NT2/D1 (cell line): ENCODE measurements at regions not wholly inside any gene's neighbourhood (a gene's known extent, or its start where the extent isn't known, plus 50 kb on each side); places are given as distances from the start of the nearest gene placed in this dataset.

Experiments used
- DNase-seq: peaks from one replicate; pipeline ENCODE4 v3.0.0-alpha.2; 2011; ENCODE audit warnings: low read depth, low spot score
- H3K27me3 ChIP-seq: 2 replicates; pipeline ENCODE4 v1.6.0; 2011; ENCODE audit warnings: mild to moderate bottlenecking; ENCODE audit not compliant: insufficient read length, insufficient read depth
- H3K36me3 ChIP-seq: 2 replicates; pipeline ENCODE4 v1.6.1; 2011; ENCODE audit warnings: mild to moderate bottlenecking, low read length, mixed read lengths; ENCODE audit not compliant: insufficient read depth, insufficient read length
- H3K4me1 ChIP-seq: 2 replicates; pipeline ENCODE4 v1.5.1; 2011; ENCODE audit not compliant: insufficient read depth, insufficient read length
- H3K4me3 ChIP-seq: 2 replicates; pipeline ENCODE4 v1.5.1; 2011; ENCODE audit warnings: low read depth; ENCODE audit not compliant: insufficient read length
- H3K9ac ChIP-seq: 2 replicates; pipeline ENCODE4 v1.6.0; 2011; ENCODE audit warnings: low read depth; ENCODE audit not compliant: insufficient read length
- H3K9me3 ChIP-seq: 2 replicates; pipeline ENCODE4 v1.5.1; 2011; ENCODE audit warnings: mild to moderate bottlenecking, low read length; ENCODE audit not compliant: insufficient read depth
- SUZ12 ChIP-seq: IDR thresholded peaks from 2 replicates; pipeline ENCODE4 v1.6.1; 2011; ENCODE audit not compliant: insufficient read length, insufficient read depth; ENCODE audit errors: extremely low read depth
- YY1 ChIP-seq: IDR thresholded peaks from 2 replicates; pipeline ENCODE4 v1.6.1; 2011; ENCODE audit not compliant: insufficient read length, insufficient read depth
- ZNF274 ChIP-seq: IDR thresholded peaks from 2 replicates; pipeline ENCODE4 v1.6.1; 2011; ENCODE audit warnings: mild to moderate bottlenecking, low read depth, low read length

DNA sequence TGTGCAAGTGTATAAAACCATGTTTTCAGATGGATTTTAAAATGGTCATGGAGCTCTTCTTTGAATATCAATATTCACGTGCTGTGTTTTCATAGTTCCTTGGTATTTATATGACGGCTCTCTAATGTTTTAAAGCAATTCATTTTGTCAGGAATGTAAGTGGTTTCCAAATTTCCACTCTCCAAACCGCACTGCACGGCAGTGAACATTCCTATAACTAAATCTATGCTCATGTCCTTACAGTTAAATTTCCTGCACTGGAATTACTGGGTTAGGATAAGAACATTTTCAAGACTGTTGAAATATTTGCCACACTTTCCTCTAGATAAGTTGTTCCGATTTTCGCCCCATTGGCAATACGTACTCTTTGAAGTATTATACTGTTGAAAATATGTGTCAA is 398.9 kb downstream of the PMP22 start:
- Histone ChIP-seq H3K36me3 (no peaks in the 10 kb centered on the region), H3K9me3 (no peaks in the 10 kb centered on the region), H3K27me3 (no peaks in the 10 kb centered on the region), H3K4me1 (no peaks in the 10 kb centered on the region), H3K4me3 (no peak overlapping the region), H3K9ac (no peak overlapping the region)
- DNase-seq: no peak
- TF ChIP-seq SUZ12: no peak
- no peak for TF ChIP-seq ZNF274
- TF ChIP-seq YY1: no peak

DNA sequence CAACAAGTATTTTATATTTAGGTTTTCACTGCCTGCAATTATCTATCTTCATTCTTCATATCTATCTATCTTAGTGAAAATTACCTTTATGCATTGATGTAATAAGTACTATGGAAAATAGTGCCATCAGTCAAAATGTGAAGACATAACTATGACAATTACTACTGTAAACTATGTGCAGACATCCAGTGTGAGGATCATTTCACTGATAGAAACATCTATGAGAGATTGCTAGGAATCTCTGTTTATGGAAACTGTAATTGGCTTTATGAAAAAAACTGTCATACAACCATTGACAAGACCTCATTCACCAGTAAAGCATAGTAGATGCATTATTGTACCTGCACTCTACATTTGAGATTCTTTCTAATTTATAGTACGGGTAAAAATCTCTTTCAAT is 401.0 kb downstream of the PMP22 start:
- TF ChIP-seq ZNF274 (no peak), YY1 (no peak), SUZ12 (no peak)
- Histone ChIP-seq H3K4me3 (no peak overlapping the region), H3K36me3 (no peaks in the 10 kb centered on the region), H3K9me3 (no peaks in the 10 kb centered on the region), H3K9ac (no peak overlapping the region), H3K27me3 (no peaks in the 10 kb centered on the region), H3K4me1 (no peaks in the 10 kb centered on the region)
- DNase-seq: no peak

DNA sequence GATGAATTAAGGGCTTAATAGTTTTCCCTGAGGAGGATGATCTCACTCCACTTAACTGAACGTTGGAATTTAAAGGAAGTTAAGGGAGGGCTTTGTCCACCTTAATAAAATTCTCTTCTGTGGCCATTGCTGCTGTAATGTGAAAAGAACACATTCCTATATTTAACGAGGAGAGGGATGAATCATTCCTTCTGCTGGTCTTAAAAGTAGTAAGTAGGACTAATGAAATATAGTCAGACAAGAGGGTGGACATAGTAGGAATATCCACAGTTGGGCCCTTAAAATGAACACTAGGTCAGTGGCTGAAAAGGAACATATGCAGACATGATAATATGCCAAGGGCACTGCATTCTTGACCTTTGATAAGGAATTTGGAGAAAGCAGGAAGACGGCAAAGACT is 405.6 kb downstream of the PMP22 start:
- no peak for DNase-seq
- Histone ChIP-seq H3K4me1 (no peaks in the 10 kb centered on the region), H3K9me3 (no peaks in the 10 kb centered on the region), H3K36me3 (no peaks in the 10 kb centered on the region), H3K4me3 (no peak overlapping the region), H3K27me3 (no peaks in the 10 kb centered on the region), H3K9ac (no peak overlapping the region)
- TF ChIP-seq YY1 (no peak), SUZ12 (no peak), ZNF274 (no peak)

GRCh38 chr17:14856176-14856575 is 408.9 kb downstream of the PMP22 start:
- DNase-seq: no peak
- H3K9ac ChIP-seq: no peak overlapping the region
- H3K36me3 ChIP-seq: no peaks in the 10 kb centered on the region
- no peak overlapping the region for H3K4me3 ChIP-seq
- H3K9me3 ChIP-seq: no peaks in the 10 kb centered on the region; the same call in 1 of the 2 replicates
- TF ChIP-seq SUZ12 (no peak), YY1 (no peak), ZNF274 (no peak)
- H3K4me1 ChIP-seq: no peaks in the 10 kb centered on the region
- H3K27me3 ChIP-seq: no peaks in the 10 kb centered on the region

GRCh38 chr17:14854691-14855090 is 410.4 kb downstream of the PMP22 start:
- Histone ChIP-seq H3K4me1 (no peaks in the 10 kb centered on the region), H3K27me3 (no peaks in the 10 kb centered on the region), H3K36me3 (no peaks in the 10 kb centered on the region), H3K4me3 (no peak overlapping the region), H3K9ac (no peak overlapping the region), H3K9me3 (no peaks in the 10 kb centered on the region; the same call in 1 of the 2 replicates)
- no peak for TF ChIP-seq SUZ12
- no peak for TF ChIP-seq ZNF274
- TF ChIP-seq YY1: no peak
- DNase-seq: no peak

DNA sequence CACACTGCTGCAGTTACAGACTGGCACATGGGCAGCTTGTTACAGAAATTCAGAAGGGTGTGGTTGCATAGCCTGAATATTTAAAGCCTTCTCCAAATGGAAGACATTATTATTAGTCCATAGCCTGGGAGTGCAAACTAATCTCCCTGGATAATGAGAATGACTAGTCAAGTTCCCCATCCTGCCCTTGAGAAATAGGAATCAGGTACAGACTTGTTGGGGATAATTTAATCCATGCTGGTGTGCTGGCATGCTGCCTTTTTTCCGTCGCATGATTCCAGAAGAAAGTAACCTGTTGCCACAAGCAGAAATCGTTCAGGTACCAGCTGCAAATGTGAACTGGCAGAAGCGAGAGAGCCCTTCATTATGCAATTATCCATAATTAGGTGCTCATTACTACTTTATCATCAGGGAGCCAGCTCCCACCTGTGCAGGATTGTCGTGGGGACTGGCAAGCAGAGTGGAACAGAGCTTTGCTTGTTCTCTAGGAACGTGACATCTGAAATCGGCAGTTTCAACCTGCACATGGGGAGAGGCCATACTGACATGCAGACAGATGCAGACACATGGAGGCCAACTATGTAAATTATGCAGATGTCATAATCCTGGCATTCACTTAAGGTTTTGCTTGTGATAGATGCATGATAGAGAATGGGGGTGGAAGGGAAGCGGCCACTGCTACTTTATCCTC is 419.4 kb downstream of the PMP22 start:
- Histone ChIP-seq H3K4me3 (no peak overlapping the region), H3K4me1 (no peaks in the 10 kb centered on the region), H3K9ac (no peak overlapping the region), H3K9me3 (no peaks in the 10 kb centered on the region), H3K27me3 (no peaks in the 10 kb centered on the region), H3K36me3 (no peaks in the 10 kb centered on the region)
- no peak for TF ChIP-seq SUZ12
- TF ChIP-seq ZNF274: no peak
- TF ChIP-seq YY1: no peak
- DNase-seq: no peak

DNA sequence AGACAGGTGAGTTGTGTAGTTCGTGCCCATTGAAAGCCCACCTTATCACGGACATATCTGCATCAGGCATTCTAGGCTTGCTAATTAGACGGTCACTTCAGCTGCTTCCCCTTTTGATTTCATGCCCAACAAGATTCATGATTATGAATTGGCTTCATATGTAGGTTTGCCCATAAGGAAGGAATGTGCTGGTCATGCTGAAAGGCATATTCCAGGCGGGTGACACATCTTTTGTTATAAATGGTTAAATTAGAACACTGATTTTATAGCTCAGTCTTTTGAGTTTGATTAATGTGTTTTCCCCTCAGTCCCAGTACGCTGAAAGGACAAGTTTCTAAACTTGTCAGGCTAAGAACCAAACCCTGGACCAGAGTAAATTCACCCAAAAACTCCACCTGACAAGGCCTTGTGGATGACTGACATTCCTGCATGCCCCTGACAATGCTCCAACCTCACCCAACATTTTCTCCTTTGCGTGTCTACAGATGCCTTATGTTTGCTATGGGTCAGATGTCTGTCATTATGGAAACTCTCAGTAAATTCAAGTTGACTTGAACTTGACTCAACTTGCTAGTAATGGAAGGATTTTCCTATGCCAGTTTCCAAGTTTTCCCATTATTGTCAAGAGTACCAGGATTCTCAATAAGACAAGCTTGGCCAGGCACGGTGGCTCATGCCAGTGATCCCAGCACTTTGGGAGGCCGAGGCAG is 421.9 kb downstream of the PMP22 start:
- TF ChIP-seq YY1: no peak
- TF ChIP-seq ZNF274: no peak
- TF ChIP-seq SUZ12: no peak
- H3K36me3 ChIP-seq: no peaks in the 10 kb centered on the region
- no peak for DNase-seq
- no peaks in the 10 kb centered on the region for H3K4me1 ChIP-seq
- no peaks in the 10 kb centered on the region for H3K27me3 ChIP-seq
- no peaks in the 10 kb centered on the region; the same call in 1 of the 2 replicates for H3K9me3 ChIP-seq
- H3K9ac ChIP-seq: no peak overlapping the region
- H3K4me3 ChIP-seq: no peak overlapping the region
